LNCAP (cell line): ENCODE measurements at regions not wholly inside any gene's neighbourhood (a gene's known extent, or its start where the extent isn't known, plus 50 kb on each side); places are given as distances from the start of the nearest gene placed in this dataset.

ENCODE experiments used
- TF ChIP-seq, protein P1 (sequence below): fragments of 450-650 bp; IDR thresholded peaks from 2 replicates; pipeline ENCODE4 v1.5.1; 2017; ENCODE audit warnings: mild to moderate bottlenecking

DNA sequence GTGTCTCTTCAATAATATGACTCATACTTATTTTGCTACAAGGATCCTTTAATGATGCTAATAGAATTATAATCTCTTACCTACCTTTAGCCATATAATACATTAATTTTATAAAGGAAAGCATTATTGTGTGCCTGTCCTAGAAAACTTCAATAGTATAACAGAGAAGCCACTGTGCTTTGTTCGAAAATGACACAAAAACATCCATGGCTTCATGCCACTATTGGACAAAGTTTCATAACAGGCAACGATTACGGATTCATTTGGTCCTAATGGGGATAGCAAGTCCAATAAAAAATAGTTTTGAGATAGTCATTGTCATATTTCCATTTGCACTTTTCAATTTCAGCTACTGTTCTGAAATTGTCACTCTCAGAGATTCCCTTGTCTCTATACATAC is 52.5 kb upstream of the CCDC150 start:
- TF ChIP-seq, protein P1, sequence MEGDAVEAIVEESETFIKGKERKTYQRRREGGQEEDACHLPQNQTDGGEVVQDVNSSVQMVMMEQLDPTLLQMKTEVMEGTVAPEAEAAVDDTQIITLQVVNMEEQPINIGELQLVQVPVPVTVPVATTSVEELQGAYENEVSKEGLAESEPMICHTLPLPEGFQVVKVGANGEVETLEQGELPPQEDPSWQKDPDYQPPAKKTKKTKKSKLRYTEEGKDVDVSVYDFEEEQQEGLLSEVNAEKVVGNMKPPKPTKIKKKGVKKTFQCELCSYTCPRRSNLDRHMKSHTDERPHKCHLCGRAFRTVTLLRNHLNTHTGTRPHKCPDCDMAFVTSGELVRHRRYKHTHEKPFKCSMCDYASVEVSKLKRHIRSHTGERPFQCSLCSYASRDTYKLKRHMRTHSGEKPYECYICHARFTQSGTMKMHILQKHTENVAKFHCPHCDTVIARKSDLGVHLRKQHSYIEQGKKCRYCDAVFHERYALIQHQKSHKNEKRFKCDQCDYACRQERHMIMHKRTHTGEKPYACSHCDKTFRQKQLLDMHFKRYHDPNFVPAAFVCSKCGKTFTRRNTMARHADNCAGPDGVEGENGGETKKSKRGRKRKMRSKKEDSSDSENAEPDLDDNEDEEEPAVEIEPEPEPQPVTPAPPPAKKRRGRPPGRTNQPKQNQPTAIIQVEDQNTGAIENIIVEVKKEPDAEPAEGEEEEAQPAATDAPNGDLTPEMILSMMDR, result no peak

DNA sequence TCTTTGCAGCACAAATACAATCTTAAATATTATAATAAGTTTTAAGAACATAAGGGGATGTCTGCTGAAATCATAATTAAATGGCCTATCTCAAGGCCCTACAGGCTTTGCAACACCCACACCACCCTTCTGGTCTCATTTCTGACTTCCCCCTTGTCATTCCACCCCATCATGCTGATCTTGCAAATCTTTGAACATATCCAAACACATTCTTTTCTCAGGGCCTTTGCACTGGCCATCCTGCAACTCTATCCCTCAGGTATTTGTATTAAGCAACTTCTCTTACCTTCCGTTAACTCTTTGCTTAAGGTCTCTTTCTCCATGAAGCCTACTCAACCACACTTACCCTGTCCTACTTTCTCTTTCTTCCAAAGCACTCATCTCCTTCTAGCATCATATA is 51.8 kb upstream of the CCDC150 start:
- TF ChIP-seq, protein P1, result no peak

GRCh38 chr2:196589419-196589818 is 50.1 kb upstream of the CCDC150 start:
- TF ChIP-seq, protein P1, result no peak
